GM12874 (cell line): ENCODE measurements at regions not wholly inside any gene's neighbourhood (a gene's known extent, or its start where the extent isn't known, plus 50 kb on each side); places are given as distances from the start of the nearest gene placed in this dataset.

Source experiments
- CTCF ChIP-seq: IDR thresholded peaks from 2 replicates; pipeline ENCODE4 v1.5.1; 2011; ENCODE audit warnings: low read depth, mild to moderate bottlenecking, control low read depth, low read length, moderate library complexity; ENCODE audit not compliant: insufficient read depth

DNA sequence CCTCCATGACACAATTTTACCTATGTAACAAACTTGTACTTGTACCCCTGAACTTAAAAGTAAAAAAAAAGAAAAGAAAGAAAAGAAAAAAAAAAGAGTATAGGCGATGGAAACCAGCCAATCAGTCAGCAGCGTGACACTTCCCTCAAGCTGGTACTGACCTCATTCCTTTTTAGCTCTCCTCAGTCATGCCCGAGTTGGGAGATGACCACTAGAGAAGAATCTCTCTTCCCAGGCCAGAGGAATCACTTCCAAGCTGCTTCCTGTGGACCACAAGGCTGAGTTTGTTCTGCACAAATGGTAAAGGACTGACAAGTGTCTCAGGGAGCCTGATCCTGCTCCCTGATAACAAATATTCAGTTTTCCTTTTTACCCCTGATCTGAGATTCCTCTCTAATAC, 313.5 kb upstream of the ESRRG start:
- TF ChIP-seq CTCF, result no peak

GRCh38 chr1:217032715-217033367, 309.6 kb upstream of the ESRRG start:
- TF ChIP-seq CTCF, result no peak

- TF ChIP-seq CTCF, result no peak
Measured at GRCh38 chr1:217029281-217030157, 306.3 kb upstream of the ESRRG start.

DNA sequence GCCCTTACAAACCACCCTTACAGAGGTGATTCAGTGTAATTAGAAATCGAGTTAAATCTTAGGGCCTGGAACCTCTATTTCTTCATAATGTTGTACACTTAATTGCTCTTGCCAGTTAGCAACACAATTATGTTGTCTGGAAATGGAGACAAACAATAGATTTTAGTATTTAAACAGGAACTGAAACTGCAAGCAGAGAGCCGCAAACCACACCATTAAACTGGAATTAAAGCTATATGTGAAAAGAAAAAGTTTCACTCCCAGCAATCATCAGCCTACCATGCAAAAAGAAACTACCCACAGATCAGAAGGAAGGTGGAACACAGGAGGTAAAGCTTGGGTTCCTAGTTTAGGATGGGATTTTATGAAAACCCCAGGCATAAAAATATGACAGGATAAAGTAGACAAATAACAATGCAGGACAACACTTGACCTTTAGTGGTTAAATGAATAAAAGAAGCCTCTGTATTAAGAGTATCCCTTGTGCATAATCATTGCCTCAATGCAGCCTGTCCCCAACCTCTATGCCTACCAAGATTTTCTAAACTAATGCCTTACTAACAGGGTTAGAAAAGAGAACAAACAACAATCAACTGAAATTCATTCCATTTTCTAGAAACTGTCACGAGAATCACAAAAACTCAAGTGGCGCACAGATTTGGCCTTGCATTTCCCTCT, 304.3 kb upstream of the ESRRG start:
- TF ChIP-seq CTCF, result no peak

DNA sequence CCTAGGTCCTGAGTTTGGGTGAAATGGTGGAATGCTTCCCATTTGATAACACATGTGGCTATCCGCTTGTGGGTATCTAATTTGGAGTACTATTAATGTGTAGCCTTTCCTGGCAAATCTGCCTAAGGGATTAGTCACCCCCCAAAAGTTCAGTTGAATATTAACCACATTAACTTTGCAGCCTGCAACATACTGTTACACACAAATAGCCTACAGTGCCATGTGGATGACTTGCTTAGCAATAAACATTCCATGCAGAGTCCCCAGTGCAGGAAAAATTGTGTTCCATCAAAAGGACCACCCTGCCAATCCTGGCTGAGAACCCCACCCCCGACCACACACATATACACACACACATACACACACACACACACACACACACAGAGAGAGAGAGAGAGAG, 303.3 kb upstream of the ESRRG start:
- TF ChIP-seq CTCF, result no peak

GRCh38 chr1:217025381-217025780, 302.2 kb upstream of the ESRRG start:
- TF ChIP-seq CTCF, result no peak

DNA sequence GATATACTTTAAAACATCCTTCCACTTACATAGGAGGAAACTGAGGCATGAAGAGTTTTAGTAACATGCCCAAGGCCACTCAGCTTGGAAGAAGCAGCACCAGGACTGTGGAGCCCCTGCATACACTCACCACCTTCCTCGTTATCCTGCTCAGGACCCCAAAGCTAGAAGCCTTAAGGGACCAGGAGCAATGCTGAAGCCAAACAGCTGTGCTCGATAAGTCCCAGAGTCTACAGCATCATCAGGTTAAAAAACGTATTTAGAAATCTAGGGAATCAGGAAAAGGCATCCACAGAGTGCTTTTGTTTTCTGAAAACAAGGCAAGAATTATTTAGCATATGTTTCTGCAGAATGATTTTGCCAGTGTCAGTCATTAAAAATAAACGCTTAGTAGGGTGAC, 301.7 kb upstream of the ESRRG start:
- no peak for TF ChIP-seq CTCF
